Endothelial cell of umbilical vein (primary cell): ENCODE measurements at regions not wholly inside any gene's neighbourhood (a gene's known extent, or its start where the extent isn't known, plus 50 kb on each side); places are given as distances from the start of the nearest gene placed in this dataset.

Experiments used
- BruUV-seq: library from RNA; stranded (reverse); fragments of 400-500 nt; replicated peaks from 2 replicates; lab custom pipeline; 2021; lab: Mats Ljungman, UMichigan
- CTCF ChIA-PET: fragments of 300-600, 350-600 bp; sonication (Branson Sonifier 250); formaldehyde crosslinking; loops from one replicate; lab custom pipeline; 2021; ENCODE audit warnings: antibody characterized with exemption, inconsistent platforms; lab: Charles Lee
- POLR2A ChIA-PET: fragments of 300-600, 350-600 bp; sonication (Branson Sonifier 250); formaldehyde crosslinking; loops from one replicate; lab custom pipeline; 2021; ENCODE audit warnings: antibody characterized with exemption, inconsistent platforms; lab: Charles Lee
- DNase-seq: peaks from one replicate; pipeline ENCODE4 v3.0.0-alpha.2; 2011; ENCODE audit warnings: low read depth, low spot score
- FAIRE-seq: peaks from 2 replicates; lab custom pipeline; 2011; peaks lifted over from hg19 to GRCh38; lab: Jason Lieb, UNC
- H2AFZ ChIP-seq: 2 replicates; pipeline ENCODE4 v1.6.0; 2012; ENCODE audit warnings: low read depth, low read length, control low read depth, inconsistent platforms
- H3K27ac ChIP-seq: 2 replicates; pipeline ENCODE4 v1.5.1; 2011; ENCODE audit warnings: low read depth, mild to moderate bottlenecking, control low read depth, low read length, moderate library complexity; ENCODE audit not compliant: insufficient read depth
- H3K27me3 ChIP-seq, 2 experiments: 2 replicates each; pipeline versions ENCODE4 v1.6.0 to v1.6.1; 2011; ENCODE audit warnings: low read length in 2 of 2, mixed read lengths in 1 of 2; ENCODE audit not compliant: control insufficient read depth in 2 of 2, insufficient read depth in 2 of 2
- H3K36me3 ChIP-seq, 2 experiments: 2 replicates in 1 of 2; 3 replicates in 1 of 2; pipeline ENCODE4 v1.5.1; 2011; ENCODE audit warnings: low read length in 2 of 2, mild to moderate bottlenecking in 1 of 2, moderate library complexity in 1 of 2; ENCODE audit not compliant: control insufficient read depth in 2 of 2, insufficient read depth in 2 of 2; ENCODE audit errors: extremely low read depth in 1 of 2
- H3K4me1 ChIP-seq: 3 replicates; pipeline ENCODE4 v1.5.1; 2011; ENCODE audit warnings: mild to moderate bottlenecking, low read length; ENCODE audit not compliant: control insufficient read depth, insufficient read depth; ENCODE audit errors: extremely low read depth
- H3K4me2 ChIP-seq: 2 replicates; pipeline ENCODE4 v1.6.1; 2011; ENCODE audit warnings: low read length, control low read depth, mixed read lengths; ENCODE audit not compliant: insufficient read depth
- H3K4me3 ChIP-seq, 3 experiments: fragments of 200-600 bp in 1 of 3; sonication (generic), shearing (Covaris generic) in 1 of 3; replicated peaks in 1 of 3; 2 replicates each; pipeline ENCODE4 v1.5.1; 2011 to 2016; ENCODE audit warnings: control low read depth in 3 of 3, low read length in 3 of 3, mild to moderate bottlenecking in 2 of 3, inconsistent platforms in 1 of 3, low read depth in 1 of 3, moderate library complexity in 1 of 3; ENCODE audit not compliant: insufficient read depth in 1 of 3
- H3K79me2 ChIP-seq: 2 replicates; pipeline ENCODE4 v1.6.0; 2012; ENCODE audit warnings: low read length, inconsistent platforms; ENCODE audit not compliant: control insufficient read depth, insufficient read depth
- H3K9ac ChIP-seq: replicated peaks from 2 replicates; pipeline ENCODE3; 2011; ENCODE audit warnings: low read length, control low read depth; ENCODE audit not compliant: insufficient read depth; ENCODE audit errors: extremely low read depth
- H3K9me1 ChIP-seq: replicated peaks from 3 replicates; pipeline ENCODE4 v1.6.0; 2011; ENCODE audit warnings: mild to moderate bottlenecking, low read length; ENCODE audit not compliant: control insufficient read depth, insufficient read depth; ENCODE audit errors: extremely low read depth
- H3K9me3 ChIP-seq: replicated peaks from 2 replicates; pipeline ENCODE4 v1.5.1; 2012; ENCODE audit warnings: low read length, inconsistent platforms; ENCODE audit not compliant: control insufficient read depth, insufficient read depth
- H4K20me1 ChIP-seq: replicated peaks from 2 replicates; pipeline ENCODE3; 2011; ENCODE audit warnings: mild to moderate bottlenecking, low read length; ENCODE audit not compliant: control insufficient read depth, insufficient read depth; ENCODE audit errors: extremely low read depth
- EZH2 ChIP-seq: IDR thresholded peaks from 2 replicates; pipeline ENCODE4 v1.6.1; 2012; ENCODE audit warnings: borderline replicate concordance, low read depth, mild to moderate bottlenecking, moderate library complexity, low read length, inconsistent platforms; ENCODE audit not compliant: severe bottlenecking
- FOS ChIP-seq: IDR thresholded peaks from 2 replicates; pipeline ENCODE4 v1.6.1; 2011; ENCODE audit warnings: mild to moderate bottlenecking, low read length, moderate library complexity, borderline replicate concordance; ENCODE audit not compliant: insufficient read depth
- GATA2 ChIP-seq: IDR thresholded peaks from 2 replicates; pipeline ENCODE4 v1.7.0; 2011; ENCODE audit warnings: low read depth, mild to moderate bottlenecking, moderate library complexity, mixed read lengths, low read length; ENCODE audit not compliant: insufficient read length, insufficient read depth
- JUN ChIP-seq: IDR thresholded peaks from 2 replicates; pipeline ENCODE4 v1.6.1; 2011; ENCODE audit warnings: borderline replicate concordance, low read depth; ENCODE audit not compliant: insufficient read length, insufficient read depth
- MYC ChIP-seq: IDR thresholded peaks from one replicate; pipeline ENCODE4 v1.6.1; 2011; ENCODE audit warnings: mild to moderate bottlenecking, low read depth, low read length
- POLR2A ChIP-seq: IDR thresholded peaks from 2 replicates; pipeline ENCODE4 v1.6.1; 2012; ENCODE audit warnings: low read depth, mild to moderate bottlenecking, control low read depth, low read length
- POLR2AphosphoS5 ChIP-seq: IDR thresholded peaks from 2 replicates; pipeline ENCODE4 v1.6.1; 2012; ENCODE audit warnings: low read depth, mild to moderate bottlenecking, control low read depth, low read length, moderate library complexity; ENCODE audit not compliant: insufficient read depth
- dilution Hi-C: fragments of 300-500 bp; cut with MboI; formaldehyde crosslinking; loops from one replicate; pipeline ENCODE4 v1.15.0; 2019; ENCODE audit warnings: low sequenced_read_pairs; ENCODE audit not compliant: extremely low pct_ligation_motif_present
- intact Hi-C: fragments of 100-400 bp; cut with micrococcal nuclease; formaldehyde crosslinking; loops from one replicate; pipeline ENCODE4 v1.10.0; 2022

GRCh38 chr15:95363646-95364045 lies 966.9 kb upstream of the NR2F2 start:
- Histone ChIP-seq H4K20me1 (no peaks in the 10 kb centered on the region), H3K4me3 (no peak overlapping the region), H3K9me1 (no peaks in the 10 kb centered on the region), H3K4me2 (no peak overlapping the region), H3K79me2 (no peaks in the 10 kb centered on the region), H3K4me1 (peaks cover 34% of the 10 kb centered on the region), H3K36me3 (no peaks in the 10 kb centered on the region), H2AFZ (no peak overlapping the region), H3K9me3 (peaks cover 5% of the 10 kb centered on the region), H3K27me3 (no peaks in the 10 kb centered on the region), H3K27ac (no peak overlapping the region), H3K9ac (no peak overlapping the region)
- POLR2A ChIA-PET = interaction anchor here (1.4 kb wide), 1 partner anchor 59 kb away, joined by 3 read pairs; no protein-coding TSS in a partner anchor
- TF ChIP-seq JUN (no peak), GATA2 (no peak), EZH2 (no peak), MYC (no peak), POLR2A (no peak), POLR2AphosphoS5 (no peak), FOS (no peak)
- CTCF ChIA-PET = interaction anchor here (0.9 to 1.7 kb wide), 4 partner anchors 16 to 963 kb away, joined by 3 to 7 read pairs (median 4); no protein-coding TSS in a partner anchor
- BruUV-seq = no TSS peak
- DNase-seq = peak; percentile 43
- intact Hi-C loops = loop anchor here (2.0 kb wide), 2 partner anchors 525 to 779 kb away; no protein-coding TSS in a partner anchor
- no peak for FAIRE-seq
- dilution Hi-C loops = no loop called here
